ENCODE measurements at regions not wholly inside any gene's neighbourhood (a gene's known extent, or its start where the extent isn't known, plus 50 kb on each side); places are given as distances from the start of the nearest gene placed in this dataset.

- Histone ChIP-seq H3K4me2 (ENCODE audit: insufficient read depth in 1 of 2, low read depth in 2 of 2, low read length in 2 of 2) (no peak overlapping the region), H3K23ac (ENCODE audit: insufficient read length) (no peak overlapping the region), H2BK5ac (ENCODE audit: low read depth, low read length) (no peak overlapping the region), H2BK12ac (ENCODE audit: low read depth, low read length) (no peak overlapping the region), H4K91ac (replicated peaks; ENCODE audit: insufficient read length, low read length) (no peak overlapping the region), H3K79me1 (ENCODE audit: low read depth, low read length) (no peaks in the 10 kb centered on the region), H3K14ac (ENCODE audit: insufficient read length) (no peak overlapping the region), H2BK20ac (ENCODE audit: low read length) (no peak overlapping the region), H2BK120ac (replicated peaks; ENCODE audit: low read depth, low read length) (no peak overlapping the region), H4K8ac (ENCODE audit: extremely low read depth, insufficient read depth, low read length) (no peak overlapping the region), H3K4me3 (ENCODE audit: extremely low read depth in 1 of 4, insufficient read depth in 2 of 4, low read depth in 3 of 4, low read length in 4 of 4) (no peak overlapping the region), H3K79me2 (ENCODE audit: control insufficient read depth in 1 of 2, insufficient read depth in 2 of 2, low read length in 2 of 2) (no peaks in the 10 kb centered on the region), H3K36me3 (ENCODE audit: control insufficient read depth in 2 of 4, insufficient read depth in 4 of 4, low read length in 3 of 4) (no peaks in the 10 kb centered on the region), H2BK15ac (ENCODE audit: low read length) (no peak overlapping the region), H3K27ac (ENCODE audit: low read depth, low read length) (no peak overlapping the region), H2AK5ac (ENCODE audit: low read depth, low read length) (no peak overlapping the region), H3K9me3 (ENCODE audit: insufficient read depth in 2 of 2, low read depth in 1 of 2, low read length in 1 of 2) (no peaks in the 10 kb centered on the region), H3K27me3 (replicated peaks in 1 of 4; ENCODE audit: control insufficient read depth in 3 of 4, extremely low read depth in 1 of 4, insufficient read depth in 3 of 4, low read length in 3 of 4) (no peaks in the 10 kb centered on the region), H3K9ac (replicated peaks in 1 of 4; ENCODE audit: extremely low read depth in 1 of 4, low read depth in 3 of 4, low read length in 3 of 4) (no peak overlapping the region), H3K56ac (replicated peaks; ENCODE audit: insufficient read length, low read depth, low read length) (no peak overlapping the region), H2AFZ (ENCODE audit: low read length) (no peak overlapping the region), H4K20me1 (replicated peaks in 1 of 2; ENCODE audit: control insufficient read depth in 1 of 2, insufficient read depth in 2 of 2, low read length in 2 of 2) (no peaks in the 10 kb centered on the region), H3K4ac (replicated peaks; ENCODE audit: insufficient read length, low read depth, low read length) (no peak overlapping the region), H3K23me2 (ENCODE audit: low read depth, low read length) (no peaks in the 10 kb centered on the region), H4K5ac (ENCODE audit: insufficient read length, low read depth, low read length) (no peak overlapping the region), H3K4me1 (replicated peaks in 1 of 4; ENCODE audit: control insufficient read depth in 3 of 4, insufficient read depth in 4 of 4, low read length in 3 of 4) (no peaks in the 10 kb centered on the region; a peak in 1 of 7 replicates), H3K18ac (ENCODE audit: extremely low read depth, low read length) (no peak overlapping the region)
- no peak for FAIRE-seq
- ChIA-PET POLR2A (ENCODE audit: partially characterized antibody) (no interaction called here), CTCF (ENCODE audit: partially characterized antibody) (no interaction called here)
- TF ChIP-seq TEAD4 (IDR thresholded peaks at IDR 0.05; ENCODE audit: low read depth, low read length) (no peak), CHD1 (IDR thresholded peaks at IDR 0.05; ENCODE audit: low read depth, low read length) (no peak), CTBP2 (IDR thresholded peaks at IDR 0.05; ENCODE audit: borderline replicate concordance, insufficient read depth, insufficient read length, low read length) (no peak), HDAC6 (IDR thresholded peaks at IDR 0.05; ENCODE audit: low read depth, low read length) (no peak), POLR2AphosphoS5 (IDR thresholded peaks at IDR 0.05; ENCODE audit: low read depth, low read length) (no peak), TAF1 (IDR thresholded peaks at IDR 0.05; ENCODE audit: low read depth, low read length) (no peak), BACH1 (IDR thresholded peaks at IDR 0.05; ENCODE audit: low read length) (no peak), RAD21 (IDR thresholded peaks at IDR 0.05 in 1 of 2, conservative IDR thresholded peaks at IDR 0.05 in 1 of 2; ENCODE audit: low read depth in 2 of 2, low read length in 2 of 2) (no peak), CBX5 (IDR thresholded peaks at IDR 0.05; ENCODE audit: low read depth, low read length) (no peak)
- DNase-seq (ENCODE audit: low read depth in 1 of 2, low spot score in 2 of 2), result no peak
Measured at GRCh38 chr2:14352067-14352466, 280.4 kb upstream of the LRATD1 start.

All from H1 (cell line).